ENCODE measurements at regions not wholly inside any gene's neighbourhood (a gene's known extent, or its start where the extent isn't known, plus 50 kb on each side); places are given as distances from the start of the nearest gene placed in this dataset.
A peak's percentile ranks its signal among the peaks of the same experiment; 100 is the strongest.
"Not testable (repeated sequence)": the region's sequence is repeated elsewhere in the genome, so short reads cannot be mapped to it uniquely, and the experiment has no call there.

DNA sequence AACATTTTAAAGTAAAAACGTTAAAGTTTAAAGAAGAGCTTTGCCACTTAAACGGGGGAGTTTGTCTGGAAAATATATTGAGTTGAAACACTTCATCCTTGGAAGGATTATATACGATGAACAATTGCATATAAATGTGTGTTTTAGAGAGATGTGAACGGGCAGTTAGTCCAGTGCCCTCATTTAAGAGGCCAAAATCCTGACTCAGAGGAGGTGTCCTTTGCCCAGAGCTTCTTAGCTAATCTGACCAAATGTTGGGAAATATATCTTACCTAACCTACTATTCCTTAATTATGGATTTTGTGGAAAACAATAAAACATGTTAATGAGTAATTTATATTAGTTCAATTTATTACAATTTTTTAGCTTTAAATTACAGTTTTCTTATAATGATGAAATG lies 327.2 kb upstream of the DIPK2B start:
- no peak for DNase-seq

- no peak for DNase-seq
Measured at GRCh38 chrX:45524805-45525204, 324.1 kb upstream of the DIPK2B start.

DNA sequence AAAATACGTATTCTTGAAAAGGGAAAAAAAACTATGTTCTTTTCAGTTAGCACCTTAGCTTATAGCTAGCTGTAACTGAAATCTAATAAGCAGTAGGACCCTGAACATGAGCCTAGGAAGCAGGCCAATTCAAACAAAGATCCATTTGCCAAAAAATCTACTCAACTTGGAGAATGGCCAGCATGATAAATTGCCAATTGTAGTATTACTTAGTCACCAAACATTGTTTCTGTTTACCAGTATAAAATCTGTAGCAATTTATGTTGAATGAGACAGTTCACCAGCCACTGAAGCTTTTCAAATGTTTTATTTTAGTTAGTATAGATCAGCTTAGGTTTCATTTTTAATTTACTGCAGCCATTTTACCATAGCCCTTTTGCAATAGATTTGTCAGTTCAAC lies 323.6 kb upstream of the DIPK2B start:
- no peak for DNase-seq

DNA sequence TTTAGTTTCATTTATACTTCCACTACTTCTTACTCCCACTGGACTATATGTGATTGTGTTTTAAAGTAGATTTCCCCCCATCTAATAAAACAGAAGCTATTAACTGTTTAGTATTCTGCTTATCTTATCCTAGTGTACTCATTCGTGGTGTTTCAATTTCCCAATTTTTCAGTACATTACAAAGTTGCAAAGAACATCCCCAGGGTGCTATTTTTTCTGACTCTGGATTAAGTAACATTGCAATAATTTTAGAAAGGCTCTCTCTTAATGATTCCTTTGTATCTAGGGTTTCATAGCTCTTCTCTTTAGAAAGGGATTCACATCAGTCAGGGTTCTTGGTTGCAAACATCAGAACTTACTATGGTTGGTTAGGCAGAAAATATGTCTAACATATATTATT lies 317.9 kb upstream of the DIPK2B start:
- DNase-seq = no peak

DNA sequence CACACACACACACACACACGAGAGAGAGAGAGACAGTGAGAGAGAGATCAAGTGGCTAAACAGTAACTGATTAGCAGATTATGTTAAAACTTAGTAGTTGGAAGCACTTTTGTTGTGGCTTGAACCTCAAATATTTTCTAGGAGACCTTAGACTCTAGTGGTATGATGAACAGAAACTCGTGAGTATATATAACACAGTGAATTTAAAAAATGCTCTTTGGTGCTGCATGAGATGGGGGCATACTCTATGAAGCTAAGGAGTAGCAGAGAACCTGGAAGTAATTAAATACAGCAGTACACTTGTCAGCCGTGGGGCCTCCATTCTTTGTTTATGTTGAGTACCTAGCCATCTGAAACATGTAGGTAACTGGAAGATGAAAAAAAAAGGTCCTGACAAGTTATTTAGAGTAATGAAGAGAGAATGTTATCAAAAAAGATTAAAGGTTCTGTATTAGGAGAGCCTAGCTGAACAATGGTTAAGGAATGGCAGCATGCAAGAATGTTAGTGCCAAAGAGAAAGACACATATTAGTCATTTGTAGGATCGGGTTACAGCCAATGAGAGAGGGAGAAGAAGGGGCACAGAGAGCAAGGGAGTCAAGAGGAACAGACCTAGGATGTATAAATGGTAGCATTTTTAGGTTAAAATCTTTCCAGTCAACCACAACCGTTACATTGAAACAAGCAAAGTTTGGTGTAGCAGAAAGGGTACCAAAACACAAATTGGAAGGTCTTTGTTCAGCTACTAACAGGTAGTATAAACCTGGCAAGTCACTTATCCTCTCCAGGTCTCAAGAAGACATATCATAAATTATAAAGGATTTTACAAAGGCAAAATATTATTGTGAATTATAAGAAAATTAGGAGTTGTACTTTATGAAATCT lies 316.7 kb upstream of the DIPK2B start:
- no peak for DNase-seq

DNA sequence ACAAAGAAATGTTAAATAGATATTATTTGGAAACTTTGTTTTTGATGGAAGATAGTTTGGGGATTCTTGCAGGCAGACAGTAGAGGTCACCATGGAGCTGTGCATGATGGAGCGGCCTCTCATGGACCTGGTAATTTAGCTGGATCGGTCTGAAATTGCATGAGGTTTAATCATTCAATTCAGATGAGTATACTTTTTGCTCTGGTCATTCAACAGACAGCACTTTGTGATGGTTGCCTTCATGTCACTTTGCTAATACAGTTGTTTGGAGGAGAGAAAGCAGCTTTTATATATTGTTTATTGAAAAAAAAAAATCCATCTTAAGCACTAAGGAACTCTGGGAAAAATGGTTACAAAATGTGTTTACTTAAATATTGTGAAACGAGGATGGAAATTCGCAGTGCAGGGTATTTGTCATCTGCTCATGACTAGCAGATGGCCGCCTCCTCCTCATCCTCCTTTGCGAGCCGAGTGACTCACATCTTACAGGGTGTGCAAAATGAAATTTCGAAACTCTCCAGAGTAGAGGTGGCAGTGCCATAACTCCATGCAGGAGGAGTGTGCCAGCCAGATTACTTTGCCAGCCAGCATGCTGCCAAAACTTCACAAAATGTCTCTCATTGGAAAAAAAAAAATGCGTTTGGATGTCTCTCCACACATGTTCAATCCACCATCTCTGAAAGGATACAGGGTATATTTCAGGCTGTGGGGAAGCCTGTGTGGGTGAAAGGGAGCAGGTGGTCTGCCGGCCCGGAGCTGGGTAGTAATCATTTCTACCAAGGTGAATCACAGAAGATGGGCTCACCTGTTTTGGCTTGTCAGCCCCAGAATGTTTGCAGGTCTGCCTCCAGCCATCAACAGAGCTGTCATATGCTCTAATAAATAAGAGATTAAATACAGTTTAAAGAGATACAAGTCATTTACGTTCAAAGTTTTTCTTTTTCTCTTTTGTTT lies 314.9 kb upstream of the DIPK2B start:
- peak; percentile 43 for DNase-seq

GRCh38 chrX:45513042-45513441 lies 312.4 kb upstream of the DIPK2B start:
- DNase-seq = no peak

GRCh38 chrX:45508454-45508853 lies 307.8 kb upstream of the DIPK2B start:
- DNase-seq = no peak

- no peak for DNase-seq
Measured at GRCh38 chrX:45506149-45506730, 305.6 kb upstream of the DIPK2B start.

- DNase-seq = no peak
Measured at GRCh38 chrX:45505214-45505613, 304.5 kb upstream of the DIPK2B start.

GRCh38 chrX:45503787-45504362 lies 303.2 kb upstream of the DIPK2B start:
- not testable (repeated sequence) for DNase-seq

GRCh38 chrX:45502396-45502795 lies 301.7 kb upstream of the DIPK2B start:
- no peak for DNase-seq

DNA sequence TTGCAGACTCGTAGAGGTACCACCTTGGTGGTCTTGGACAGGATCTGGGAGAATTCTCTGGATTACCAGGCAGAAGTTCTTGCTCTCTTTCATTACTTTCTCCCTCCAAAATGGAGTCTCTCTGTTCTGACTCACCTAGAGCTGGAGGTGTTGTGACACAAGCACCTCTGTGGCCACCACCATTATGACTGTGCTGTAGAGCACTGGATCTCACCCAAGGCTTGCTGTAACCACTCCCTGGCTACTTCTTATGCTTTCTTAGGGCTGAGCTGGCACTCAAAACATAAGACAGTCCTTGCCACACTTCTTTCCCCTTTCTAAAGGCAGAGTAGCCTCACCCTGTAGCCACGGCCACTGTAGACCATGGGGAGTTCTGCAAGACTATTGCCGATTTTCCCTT lies 296.6 kb upstream of the DIPK2B start:
- no peak for DNase-seq

DNA sequence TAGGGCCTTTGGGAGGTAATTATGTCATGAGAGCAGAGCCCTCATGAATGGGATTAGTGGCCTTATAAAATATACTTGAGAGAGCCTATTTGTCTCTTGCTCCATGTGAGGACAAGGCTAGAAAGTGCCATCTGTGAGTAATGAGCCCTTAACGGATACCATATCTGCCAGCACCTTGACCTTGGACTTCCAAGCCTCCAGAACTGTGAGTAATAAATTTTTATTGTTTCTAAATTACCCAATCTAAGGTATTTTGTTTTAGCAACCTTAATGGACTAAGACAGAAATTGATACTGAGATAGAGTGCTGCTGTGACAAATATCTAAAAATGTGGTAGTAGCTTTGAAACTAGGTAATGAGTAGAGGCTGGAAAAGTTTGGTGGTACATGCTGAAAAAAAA lies 285.0 kb upstream of the DIPK2B start:
- no peak for DNase-seq

DNA sequence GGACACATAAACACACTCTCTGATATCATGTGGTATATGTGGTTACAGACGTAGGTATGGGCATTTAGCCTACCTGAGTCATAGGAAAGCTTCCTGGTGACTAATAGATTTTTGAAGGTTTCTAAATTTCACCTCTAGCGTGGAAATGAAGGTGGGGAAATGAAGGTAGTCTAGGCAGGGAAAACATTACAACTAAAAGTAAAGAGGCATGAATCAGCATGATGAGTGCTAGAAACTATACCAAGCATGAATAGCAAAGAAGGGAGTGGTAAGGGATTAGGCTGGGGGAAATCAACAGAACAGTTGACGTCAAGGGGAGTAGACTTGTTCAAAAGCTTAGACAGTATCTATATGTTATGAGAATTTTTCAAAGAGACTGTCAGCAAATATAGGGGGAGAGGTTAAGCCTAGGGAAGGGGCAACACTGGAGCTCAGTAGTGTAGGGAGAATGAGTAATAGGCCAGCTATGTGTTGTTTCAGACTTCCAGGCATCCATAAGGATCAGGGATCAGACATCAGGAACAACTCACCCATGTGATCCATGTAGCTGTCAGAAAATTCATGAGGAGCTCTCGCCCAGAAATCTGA lies 279.3 kb upstream of the DIPK2B start:
- no peak for DNase-seq

- DNase-seq = no peak
Measured at GRCh38 chrX:45479196-45479834, 278.6 kb upstream of the DIPK2B start.

- no peak for DNase-seq
Measured at GRCh38 chrX:45472968-45473367, 272.3 kb upstream of the DIPK2B start.

DNA sequence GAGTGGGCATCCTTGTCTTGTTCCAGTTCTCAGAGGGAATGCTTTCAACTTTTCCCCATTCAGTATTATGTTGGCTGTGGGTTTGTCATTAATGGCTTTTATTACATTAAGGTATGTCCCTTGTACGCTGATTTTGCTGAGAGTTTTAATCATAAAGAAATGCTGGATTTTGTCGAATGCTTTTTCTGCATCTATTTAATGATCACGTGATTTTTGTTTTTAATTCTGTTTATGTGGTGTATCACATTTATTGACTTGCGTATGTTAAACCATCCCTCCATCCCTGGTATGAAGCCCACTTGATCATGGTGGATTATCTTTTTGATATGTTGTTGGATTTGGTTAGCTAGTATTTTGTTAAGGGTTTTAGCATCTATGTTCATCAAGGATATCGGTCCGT lies 266.9 kb upstream of the DIPK2B start:
- not testable (repeated sequence) for DNase-seq

DNA sequence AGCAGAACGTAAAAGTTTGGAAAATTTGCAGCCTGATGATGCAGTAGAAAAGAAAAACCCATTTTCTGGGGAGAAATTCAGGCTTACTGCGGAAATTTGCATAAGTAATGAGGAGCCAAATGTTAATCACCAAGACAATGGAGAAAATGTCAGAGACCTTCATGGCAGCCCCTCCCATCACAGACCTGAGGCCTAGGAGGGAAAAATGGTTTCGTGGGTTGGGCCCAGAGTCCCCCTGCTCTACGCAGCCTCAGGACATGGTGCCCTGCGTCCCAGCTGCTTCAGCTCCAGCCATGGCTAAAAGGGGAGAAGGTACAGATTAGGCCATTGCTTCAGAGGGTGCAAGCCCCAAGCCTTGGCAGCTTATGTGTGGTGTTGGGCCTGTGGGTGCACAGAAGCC lies 255.1 kb upstream of the DIPK2B start:
- DNase-seq = not testable (repeated sequence)

DNA sequence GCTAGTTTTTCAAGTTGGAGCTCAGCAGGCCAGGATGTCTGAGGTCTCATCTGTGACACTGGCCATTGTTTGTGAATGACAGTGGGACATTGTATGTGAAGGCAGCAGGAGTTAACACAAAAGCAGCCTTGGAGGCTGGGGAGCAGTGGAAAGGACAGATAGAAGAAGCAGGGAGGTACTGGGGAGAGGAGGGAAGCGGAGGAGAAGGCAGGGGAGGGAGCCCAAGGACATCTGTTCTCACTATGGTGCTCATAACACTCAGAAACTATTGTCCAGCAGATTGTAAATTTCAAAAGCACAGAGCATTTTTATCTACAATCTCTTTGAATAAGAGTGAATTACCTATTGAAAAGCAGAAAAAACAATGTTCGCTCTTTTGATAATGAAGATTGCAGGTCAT lies 253.6 kb upstream of the DIPK2B start:
- no peak for DNase-seq

DNA sequence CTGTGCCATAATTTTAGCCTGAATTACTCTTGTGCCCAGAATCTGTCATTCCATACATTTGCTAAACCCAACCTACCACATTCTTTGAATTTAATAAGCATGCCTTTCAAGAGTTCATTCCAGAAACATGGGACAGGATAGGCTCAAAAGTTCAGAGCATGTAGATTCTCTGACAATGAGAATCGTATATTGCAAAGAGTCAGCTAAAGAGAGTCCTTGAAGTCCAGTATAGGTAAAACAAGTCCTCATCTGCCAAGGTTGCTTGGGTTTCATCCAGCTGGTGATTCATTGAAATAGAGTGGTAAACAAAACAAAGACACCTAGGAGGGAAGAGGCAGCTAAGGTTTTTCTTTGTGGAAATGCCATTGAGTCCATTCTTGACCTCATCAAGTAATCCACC lies 249.3 kb upstream of the DIPK2B start:
- DNase-seq = no peak

DNA sequence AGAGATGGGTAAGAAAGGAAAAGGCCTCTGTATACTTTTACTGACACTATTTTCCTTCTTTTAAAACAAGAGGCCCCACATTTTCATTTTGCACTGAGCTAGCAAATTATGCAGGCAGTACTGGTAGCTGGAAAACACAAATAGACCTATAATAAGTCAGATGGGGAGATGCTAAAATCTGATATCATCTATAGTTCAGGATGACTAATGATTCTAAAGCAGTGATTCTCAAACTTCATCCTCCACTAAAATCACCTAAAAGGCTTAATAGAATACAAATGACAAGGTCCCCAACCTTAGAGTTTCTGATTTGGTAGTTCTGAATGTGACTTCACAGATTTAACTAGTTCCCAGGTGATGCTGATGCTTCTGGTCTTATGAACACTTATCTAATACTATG lies 247.3 kb upstream of the DIPK2B start:
- no peak for DNase-seq

All from femur (tissue), 1 donor.